Thymus (tissue), 11 donors: ENCODE measurements at regions not wholly inside any gene's neighbourhood (a gene's known extent, or its start where the extent isn't known, plus 50 kb on each side); places are given as distances from the start of the nearest gene placed in this dataset.
A peak's percentile ranks its signal among the peaks of the same experiment; 100 is the strongest.
"Not testable (repeated sequence)": the region's sequence is repeated elsewhere in the genome, so short reads cannot be mapped to it uniquely, and the experiment has no call there.

Experiments used
- DNase-seq, 9 donors: peaks; one replicate each; pipeline ENCODE4 v3.0.0-alpha.2; 2013; ENCODE audit warnings: low spot score in 9 of 9, low read depth in 6 of 9, missing footprints in 1 of 9
- H3K27ac ChIP-seq, 2 donors: one replicate each; pipeline ENCODE4 v1.5.1; 2013; ENCODE audit warnings: control low read depth in 1 of 2, low read depth in 1 of 2, low read length in 1 of 2, mild to moderate bottlenecking in 1 of 2, moderate library complexity in 1 of 2
- H3K27me3 ChIP-seq, 2 donors: one replicate each; pipeline ENCODE4 v1.5.1; 2013; ENCODE audit warnings: low read length in 1 of 2; ENCODE audit not compliant: control insufficient read depth in 2 of 2, insufficient read depth in 1 of 2
- H3K36me3 ChIP-seq, 2 donors: one replicate each; pipeline ENCODE4 v1.5.1; 2013; ENCODE audit warnings: low read length in 1 of 2, mild to moderate bottlenecking in 1 of 2, moderate library complexity in 1 of 2; ENCODE audit not compliant: control insufficient read depth in 2 of 2, insufficient read depth in 2 of 2
- H3K4me1 ChIP-seq, 2 donors: one replicate each; pipeline ENCODE4 v1.5.1; 2013; ENCODE audit warnings: low read length in 2 of 2; ENCODE audit not compliant: control insufficient read depth in 2 of 2, insufficient read depth in 2 of 2
- H3K4me3 ChIP-seq, 2 donors: one replicate each; pipeline ENCODE4 v1.5.1; 2013; ENCODE audit warnings: low read length in 2 of 2, control low read depth in 1 of 2, mild to moderate bottlenecking in 1 of 2
- H3K9me3 ChIP-seq, 2 donors: one replicate each; pipeline ENCODE4 v1.5.1; 2013; ENCODE audit warnings: low read length in 1 of 2, mild to moderate bottlenecking in 1 of 2; ENCODE audit not compliant: control insufficient read depth in 2 of 2, insufficient read depth in 1 of 2
- WGBS: extraction: QIAGEN DNeasy Blood & Tissue Kit; methylation state at CpG from one replicate; pipeline ENCODE4 v1.1.7; 2013; 5-methylcytosine and 5-hydroxymethylcytosine counted together
- donor health status: healthy.

DNA sequence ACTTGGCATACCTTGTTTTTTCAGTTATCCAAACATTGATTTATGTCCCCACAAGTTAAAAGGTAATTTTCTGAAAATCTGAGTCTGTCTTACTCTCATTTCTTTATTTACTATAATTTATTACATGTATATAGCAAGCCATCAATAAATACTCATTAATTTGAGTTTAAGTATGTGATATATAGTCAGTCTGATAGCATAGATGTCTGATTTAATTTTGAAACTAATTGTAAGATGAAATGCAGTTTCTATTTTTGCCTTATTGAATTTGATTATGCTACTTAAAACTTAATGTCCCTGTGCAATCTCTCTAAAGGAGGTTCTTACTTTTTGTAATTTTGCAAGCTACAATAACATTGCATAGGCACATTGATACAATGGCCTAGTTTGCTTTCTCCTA is 2418.6 kb downstream of the ARAP2 start:
- Histone ChIP-seq H3K4me3 (no peak overlapping the region), H3K4me1 (no peaks in the 10 kb centered on the region), H3K36me3 (no peaks in the 10 kb centered on the region), H3K27ac (no peak overlapping the region), H3K9me3 (no peaks in the 10 kb centered on the region), H3K27me3 (no peaks in the 10 kb centered on the region)
- no peak for DNase-seq

DNA sequence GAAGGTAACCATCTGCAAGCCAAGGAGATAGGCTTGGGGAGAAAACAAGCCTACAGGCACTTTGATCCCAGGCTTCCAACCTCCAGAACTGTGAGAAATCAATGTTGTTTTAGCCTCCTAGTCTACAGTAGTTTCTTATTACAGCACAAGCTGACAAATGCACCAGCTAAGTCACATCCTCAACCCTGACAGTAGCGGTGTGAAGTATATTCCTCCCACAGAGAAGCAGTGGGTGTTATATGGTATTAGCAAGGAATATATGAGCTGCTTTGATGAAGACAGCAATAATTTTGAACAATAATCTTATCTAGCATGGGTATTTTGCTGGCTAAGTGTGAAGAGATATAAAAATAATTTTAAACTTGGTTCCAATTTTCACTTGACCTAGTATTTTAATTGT is 2415.0 kb downstream of the ARAP2 start:
- not testable (repeated sequence) for DNase-seq, H3K36me3 ChIP-seq, H3K27ac ChIP-seq, H3K4me1 ChIP-seq, H3K27me3 ChIP-seq, H3K9me3 ChIP-seq, H3K4me3 ChIP-seq
- WGBS, result 97% methylated on average over 1 of the region's 1 CpG

DNA sequence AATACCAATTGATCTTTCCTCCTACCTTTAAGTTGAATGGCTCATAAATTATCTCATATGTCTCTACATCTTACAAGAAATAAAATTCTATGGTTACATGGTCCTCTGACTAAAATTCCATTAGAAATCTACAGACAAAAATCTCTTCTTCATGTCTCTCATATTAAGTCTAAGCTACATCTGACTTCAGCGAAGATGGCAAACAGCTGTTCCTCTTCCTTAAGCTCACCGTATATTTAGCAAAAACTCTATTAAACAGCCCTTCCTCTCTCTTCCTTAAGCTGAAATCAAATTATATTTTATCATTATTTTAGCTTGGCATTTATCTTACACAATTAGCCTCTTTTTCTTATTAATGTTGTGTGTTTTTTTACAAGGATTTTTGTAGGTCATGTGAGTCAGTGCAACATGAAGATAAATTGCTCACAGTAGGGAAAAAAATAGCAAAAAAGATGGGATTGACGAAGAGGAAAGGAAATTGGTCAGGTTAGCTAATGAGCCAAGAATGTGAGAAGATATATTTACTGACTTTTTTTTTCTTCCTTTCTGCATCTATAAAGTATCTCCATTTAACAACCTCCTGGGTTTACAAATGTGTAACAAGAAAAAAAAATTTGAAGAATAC is 2412.8 kb downstream of the ARAP2 start:
- no peak overlapping the region for H3K27ac ChIP-seq

DNA sequence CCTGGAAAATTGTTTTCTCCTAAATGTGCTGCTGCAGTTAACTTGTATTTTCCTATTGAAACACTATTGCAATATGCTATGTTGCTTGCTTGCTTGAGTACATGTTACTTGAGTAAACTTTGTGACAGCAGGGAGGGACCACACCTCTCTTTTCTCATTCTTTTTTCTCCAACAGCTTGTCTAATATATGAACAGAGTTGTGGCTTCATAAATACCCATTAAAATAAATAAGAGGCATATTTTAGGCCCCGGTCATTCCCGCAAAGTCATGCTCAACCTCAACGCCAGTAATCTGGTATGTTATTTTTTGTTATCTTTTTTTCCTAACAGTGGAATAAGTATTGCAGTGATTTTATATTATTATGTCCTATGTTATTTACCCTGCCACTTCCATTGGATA is 2408.6 kb downstream of the ARAP2 start:
- 96% methylated on average over 3 of the region's 3 CpGs for WGBS
- not testable (repeated sequence) for H3K36me3 ChIP-seq, H3K9me3 ChIP-seq, H3K27ac ChIP-seq, H3K4me3 ChIP-seq, H3K27me3 ChIP-seq, H3K4me1 ChIP-seq, DNase-seq

More for the DNA sequence above, 2412.8 kb downstream of the ARAP2 start:
- H3K9me3 ChIP-seq, result no peaks in the 10 kb centered on the region
- no peaks in the 10 kb centered on the region for H3K27me3 ChIP-seq
- H3K4me3 ChIP-seq, result no peak overlapping the region
- DNase-seq, result no peak
- no peaks in the 10 kb centered on the region for H3K4me1 ChIP-seq
- H3K36me3 ChIP-seq, result no peaks in the 10 kb centered on the region
- 92% methylated on average over 3 of the region's 3 CpGs for WGBS

DNA sequence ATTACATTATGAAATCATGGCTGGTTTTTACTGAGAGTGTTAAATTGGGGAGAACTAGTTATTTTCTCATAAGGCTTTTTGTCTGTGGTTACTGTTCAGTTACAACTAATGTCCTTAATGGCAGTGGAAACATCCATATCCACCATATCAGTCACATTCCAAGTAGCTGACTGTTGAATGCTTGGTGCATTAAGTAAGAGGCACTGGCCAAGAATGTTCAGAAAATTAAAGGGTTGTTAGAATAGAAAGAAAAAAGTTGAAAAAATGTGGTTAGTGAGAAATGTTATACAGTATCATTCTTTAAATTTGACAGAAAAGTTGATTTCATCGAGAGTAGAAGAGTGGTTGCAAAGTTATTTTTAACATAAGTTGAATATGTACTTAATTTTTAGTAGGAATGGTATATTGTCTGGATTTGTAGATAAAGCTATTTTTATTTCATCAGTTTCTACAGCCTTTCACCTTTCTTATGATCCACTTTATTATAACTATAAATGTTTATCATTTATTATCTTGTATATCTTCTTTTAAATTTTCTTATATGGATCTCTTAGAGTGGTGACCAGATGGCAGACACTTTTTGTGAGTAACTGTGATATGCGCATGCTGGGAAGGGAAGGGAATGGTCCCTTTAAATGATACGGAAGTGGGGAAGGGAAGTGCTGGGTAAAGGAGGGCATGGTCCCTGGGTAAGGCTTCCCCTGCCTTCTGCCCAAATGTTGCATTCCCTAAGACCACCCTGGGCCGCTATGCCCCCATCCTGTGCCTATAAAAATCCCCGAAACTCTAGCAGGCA is 2407.1 kb downstream of the ARAP2 start:
- H3K4me1 ChIP-seq, result no peaks in the 10 kb centered on the region
- WGBS, result 89% methylated on average over 5 of the region's 5 CpGs
- H3K27me3 ChIP-seq, result no peaks in the 10 kb centered on the region
- no peak for DNase-seq
- H3K9me3 ChIP-seq, result peaks cover 0 to 5% of the 10 kb centered on the region in 2 donors
- no peaks in the 10 kb centered on the region for H3K36me3 ChIP-seq
- H3K27ac ChIP-seq, result no peak overlapping the region
- no peak overlapping the region for H3K4me3 ChIP-seq

DNA sequence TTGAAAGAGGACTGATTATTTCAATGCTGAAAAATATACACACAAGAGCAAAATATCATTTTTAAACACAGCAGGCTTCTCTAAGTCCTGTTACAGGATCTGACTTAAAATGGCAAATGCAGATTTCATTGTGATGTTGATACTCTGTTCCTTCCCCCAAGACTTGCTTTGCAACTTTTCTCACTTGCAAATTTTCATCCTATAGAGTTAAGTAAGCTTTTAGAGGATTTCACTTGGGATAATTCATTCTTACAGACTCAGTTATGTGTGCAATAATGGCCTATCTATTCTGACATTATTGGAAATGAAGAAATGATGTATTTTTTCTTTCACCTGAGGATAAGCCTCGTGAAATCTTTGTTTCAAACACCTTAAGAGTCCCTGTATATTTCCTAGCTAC is 2403.2 kb downstream of the ARAP2 start:
- Histone ChIP-seq H3K4me3 (no peak overlapping the region), H3K27me3 (no peaks in the 10 kb centered on the region), H3K36me3 (no peaks in the 10 kb centered on the region), H3K4me1 (no peaks in the 10 kb centered on the region), H3K27ac (no peak overlapping the region), H3K9me3 (peaks cover 0 to 5% of the 10 kb centered on the region in 2 donors)
- 13% methylated on average over 1 of the region's 1 CpG for WGBS
- DNase-seq, result no peak

DNA sequence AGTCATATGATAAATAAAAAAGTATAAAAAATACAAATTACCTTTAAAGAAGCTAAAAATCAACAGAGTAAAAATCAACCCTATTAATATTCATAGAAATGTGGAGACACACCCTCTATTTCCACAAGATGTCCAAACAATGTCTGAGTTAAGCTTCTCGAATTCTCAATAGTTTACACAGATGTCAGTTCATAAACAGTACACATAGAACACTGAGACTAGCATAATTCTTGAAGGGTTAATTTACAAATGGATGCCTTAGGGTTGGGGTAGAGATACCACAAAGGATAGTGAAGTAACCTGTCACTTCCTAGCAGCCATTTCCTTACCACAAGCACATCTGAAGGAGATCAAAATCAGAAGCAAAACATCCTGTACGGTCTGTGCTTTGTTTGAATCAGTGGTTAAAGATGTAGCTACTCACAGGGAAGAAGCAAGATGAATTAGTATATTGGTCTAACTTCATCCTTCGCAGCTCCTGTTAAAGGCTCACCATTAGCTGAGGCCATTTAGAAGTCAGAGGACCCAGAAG is 2393.9 kb downstream of the ARAP2 start:
- peaks cover 0 to 3% of the 10 kb centered on the region in 2 donors for H3K9me3 ChIP-seq
- peak in 1 of 9 donors; percentile 9 for DNase-seq
- no peak overlapping the region for H3K4me3 ChIP-seq
- H3K36me3 ChIP-seq, result no peaks in the 10 kb centered on the region
- 52% methylated on average over 3 of the region's 3 CpGs for WGBS
- no peak overlapping the region for H3K27ac ChIP-seq
- H3K4me1 ChIP-seq, result no peaks in the 10 kb centered on the region
- no peaks in the 10 kb centered on the region for H3K27me3 ChIP-seq

DNA sequence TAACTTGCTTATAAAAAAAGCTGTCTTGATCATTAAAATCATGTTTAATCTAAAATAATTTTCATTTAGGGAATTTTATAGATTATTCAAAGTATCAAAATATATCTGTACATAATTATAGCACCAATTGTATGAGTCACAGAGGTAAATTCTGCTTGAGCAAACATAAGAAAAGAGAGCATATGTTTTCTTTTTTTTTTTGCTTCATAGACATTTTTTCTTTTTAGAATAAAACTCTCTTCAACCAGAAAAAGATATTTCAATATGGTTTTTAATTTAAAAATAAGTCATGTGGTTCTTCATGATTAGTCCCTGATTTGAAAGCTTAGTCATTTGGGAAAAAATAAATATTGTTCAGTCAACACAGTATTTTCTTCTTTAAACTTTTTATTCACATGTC is 2390.6 kb downstream of the ARAP2 start:
- not testable (repeated sequence) for H3K9me3 ChIP-seq, H3K4me3 ChIP-seq, H3K4me1 ChIP-seq, DNase-seq, H3K27me3 ChIP-seq, H3K36me3 ChIP-seq, H3K27ac ChIP-seq

DNA sequence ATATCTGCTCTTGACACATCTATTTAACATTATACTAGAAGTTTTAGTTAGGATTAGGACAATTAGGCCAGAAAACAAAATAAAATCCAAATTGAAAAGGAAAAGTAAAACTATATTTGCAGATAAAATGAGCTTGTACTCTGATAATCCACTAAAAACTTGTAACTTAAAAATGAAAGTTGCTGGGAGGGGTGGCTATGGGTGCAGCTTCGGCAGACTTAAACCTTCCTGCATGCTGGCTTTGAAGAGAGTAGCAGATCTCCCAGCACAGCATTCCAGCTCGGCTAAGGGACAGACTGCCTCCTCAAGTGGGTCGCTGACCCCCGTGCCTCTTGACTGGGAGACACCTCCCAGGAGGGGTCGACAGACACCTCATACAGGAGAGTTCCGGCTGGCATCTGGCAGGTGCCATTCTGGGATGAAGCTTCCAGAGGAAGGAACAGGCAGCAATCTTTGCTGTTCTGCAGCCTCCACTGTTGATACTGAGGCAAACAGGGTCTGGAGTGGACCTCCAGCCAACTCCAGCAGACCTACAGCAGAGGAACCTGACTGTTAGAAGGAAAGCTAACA is 2379.9 kb downstream of the ARAP2 start:
- no peaks in the 10 kb centered on the region for H3K27me3 ChIP-seq
- 93% methylated on average over 6 of the region's 6 CpGs for WGBS
- no peaks in the 10 kb centered on the region for H3K36me3 ChIP-seq
- H3K27ac ChIP-seq, result no peak overlapping the region
- no peak for DNase-seq
- no peaks in the 10 kb centered on the region for H3K4me1 ChIP-seq
- no peaks in the 10 kb centered on the region for H3K9me3 ChIP-seq
- H3K4me3 ChIP-seq, result no peak overlapping the region
